ENCODE measurements at regions not wholly inside any gene's neighbourhood (a gene's known extent, or its start where the extent isn't known, plus 50 kb on each side); places are given as distances from the start of the nearest gene placed in this dataset.

DNA sequence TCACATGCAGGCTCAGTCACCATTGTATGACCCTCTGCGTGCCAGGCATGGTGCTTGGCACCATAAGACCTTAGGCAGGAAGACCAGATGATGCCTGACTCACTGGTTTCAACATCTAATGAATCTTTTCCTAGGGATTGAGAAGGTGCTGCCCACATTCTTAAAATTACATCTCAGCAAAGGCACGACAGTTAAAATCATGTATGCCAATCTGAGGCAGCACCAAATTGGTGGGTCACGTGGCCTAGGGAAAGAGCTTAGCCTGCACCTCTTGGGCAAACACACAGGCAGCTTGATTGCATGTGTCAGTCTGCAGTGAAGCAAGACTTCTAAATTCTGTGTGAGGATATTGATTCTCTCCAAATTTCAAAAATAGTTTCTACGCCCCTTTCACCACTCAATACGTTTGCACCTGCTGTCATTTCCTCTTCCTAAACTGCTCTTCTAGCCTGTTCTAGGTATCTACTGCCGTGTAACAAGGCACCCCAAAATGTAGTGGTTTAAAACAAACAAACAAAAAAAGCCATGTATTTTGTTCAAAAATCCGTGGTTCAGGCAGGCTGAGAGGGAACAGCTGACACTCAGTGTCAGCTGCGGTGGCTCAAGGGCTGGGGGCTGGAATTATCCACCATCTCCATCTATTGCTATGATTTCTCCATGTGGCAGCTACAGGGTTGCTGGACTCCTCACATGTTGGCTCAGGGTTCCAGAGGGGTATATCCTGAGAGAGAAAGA lies 160.2 kb upstream of the FGGY start:
- no peak overlapping the region for H2AK5ac ChIP-seq (ENCODE audit: low read depth, low read length)
- H2AFZ ChIP-seq (ENCODE audit: low read length): no peak overlapping the region
- H2BK15ac ChIP-seq (ENCODE audit: low read length): no peak overlapping the region
- no peak overlapping the region for H3K18ac ChIP-seq (ENCODE audit: low read length)
- no peak overlapping the region for H3K4me2 ChIP-seq (ENCODE audit: insufficient read depth, low read length, poor library complexity, severe bottlenecking)
- H3K9ac ChIP-seq (ENCODE audit: low read depth, low read length, poor library complexity): no peak overlapping the region
- no peak overlapping the region for H4K8ac ChIP-seq (ENCODE audit: low read depth, low read length)
- no peak overlapping the region for H3K4me3 ChIP-seq (ENCODE audit: low read length in 2 of 2)
- WGBS, 2 donors (ENCODE audit: extremely low coverage in 2 of 2, insufficient read length in 2 of 2, insufficient replicate concordance in 1 of 2): no CpG with 5 or more reads among the region's 8 CpGs
- H3K36me3 ChIP-seq (replicated peaks in 1 of 2; ENCODE audit: control insufficient read depth in 2 of 2, insufficient read depth in 2 of 2, low read length in 2 of 2): no peaks in the 10 kb centered on the region
- no peak overlapping the region for H3K23ac ChIP-seq (ENCODE audit: low read depth, low read length, poor library complexity)
- H2BK12ac ChIP-seq (ENCODE audit: low read length): no peak overlapping the region
- H3K4ac ChIP-seq (ENCODE audit: low read length): no peak overlapping the region
- H3K4me1 ChIP-seq (ENCODE audit: control insufficient read depth in 2 of 2, insufficient read depth in 1 of 2, low read depth in 1 of 2, low read length in 2 of 2): peaks cover 3 to 7% of the 10 kb centered on the region in 2 donors
- H3K27me3 ChIP-seq (ENCODE audit: control insufficient read depth in 3 of 3, insufficient read depth in 3 of 3, low read depth in 1 of 3, low read length in 3 of 3): no peaks in the 10 kb centered on the region
- H4K91ac ChIP-seq (ENCODE audit: low read depth, low read length, poor library complexity): no peak overlapping the region
- H3K27ac ChIP-seq (replicated peaks; ENCODE audit: low read length): no peak overlapping the region
- no peak for DNase-seq (ENCODE audit: low spot score)
- no peaks in the 10 kb centered on the region for H3K9me3 ChIP-seq (replicated peaks in 1 of 2; ENCODE audit: control insufficient read depth in 2 of 2, insufficient read depth in 1 of 2, low read depth in 1 of 2, low read length in 2 of 2)
- no peaks in the 10 kb centered on the region for H3K79me1 ChIP-seq (ENCODE audit: low read depth, low read length)
- no peak overlapping the region for H2BK120ac ChIP-seq (ENCODE audit: low read depth, low read length)
- no peak overlapping the region for H2BK5ac ChIP-seq (ENCODE audit: low read length)
- H3K14ac ChIP-seq (ENCODE audit: low read length): no peak overlapping the region

DNA sequence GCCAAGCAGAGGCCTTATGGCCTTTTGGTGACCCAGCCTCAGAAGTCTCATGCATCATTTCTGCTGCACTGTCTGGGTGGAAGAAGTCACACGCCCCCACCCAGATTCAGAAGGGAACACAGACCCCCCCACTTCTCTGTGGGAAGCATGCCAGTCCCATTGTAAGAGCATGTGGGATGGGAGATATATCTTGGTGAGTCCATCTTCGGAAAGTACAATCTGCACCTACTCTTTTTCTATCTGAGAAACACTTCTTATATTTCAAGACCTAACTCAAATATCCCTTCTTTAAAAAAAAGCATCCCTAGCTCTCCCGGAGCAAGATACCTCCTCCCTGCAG lies 159.6 kb upstream of the FGGY start:
- Histone ChIP-seq H3K4me3 (ENCODE audit: low read length in 2 of 2) (no peak overlapping the region), H3K79me1 (ENCODE audit: low read depth, low read length) (no peaks in the 10 kb centered on the region), H2AFZ (ENCODE audit: low read length) (no peak overlapping the region), H2BK15ac (ENCODE audit: low read length) (no peak overlapping the region), H3K23ac (ENCODE audit: low read depth, low read length, poor library complexity) (no peak overlapping the region), H4K8ac (ENCODE audit: low read depth, low read length) (no peak overlapping the region), H3K4me1 (ENCODE audit: control insufficient read depth in 2 of 2, insufficient read depth in 1 of 2, low read depth in 1 of 2, low read length in 2 of 2) (peaks cover 2 to 3% of the 10 kb centered on the region in 2 donors), H3K4ac (ENCODE audit: low read length) (no peak overlapping the region), H3K18ac (ENCODE audit: low read length) (no peak overlapping the region), H3K27ac (replicated peaks; ENCODE audit: low read length) (no peak overlapping the region), H3K36me3 (replicated peaks in 1 of 2; ENCODE audit: control insufficient read depth in 2 of 2, insufficient read depth in 2 of 2, low read length in 2 of 2) (no peaks in the 10 kb centered on the region), H2BK5ac (ENCODE audit: low read length) (no peak overlapping the region), H2BK120ac (ENCODE audit: low read depth, low read length) (no peak overlapping the region), H3K9me3 (replicated peaks in 1 of 2; ENCODE audit: control insufficient read depth in 2 of 2, insufficient read depth in 1 of 2, low read depth in 1 of 2, low read length in 2 of 2) (no peaks in the 10 kb centered on the region), H2BK12ac (ENCODE audit: low read length) (no peak overlapping the region), H3K4me2 (ENCODE audit: insufficient read depth, low read length, poor library complexity, severe bottlenecking) (no peak overlapping the region), H4K91ac (ENCODE audit: low read depth, low read length, poor library complexity) (no peak overlapping the region), H3K27me3 (ENCODE audit: control insufficient read depth in 3 of 3, insufficient read depth in 3 of 3, low read depth in 1 of 3, low read length in 3 of 3) (no peaks in the 10 kb centered on the region), H3K9ac (ENCODE audit: low read depth, low read length, poor library complexity) (no peak overlapping the region), H2AK5ac (ENCODE audit: low read depth, low read length) (no peak overlapping the region), H3K14ac (ENCODE audit: low read length) (no peak overlapping the region)
- whole genome bisulfite sequencing, 2 donors (ENCODE audit: extremely low coverage in 2 of 2, insufficient read length in 2 of 2, insufficient replicate concordance in 1 of 2): no CpG with 5 or more reads among the region's 3 CpGs
- no peak for DNase-seq (ENCODE audit: low spot score)

DNA sequence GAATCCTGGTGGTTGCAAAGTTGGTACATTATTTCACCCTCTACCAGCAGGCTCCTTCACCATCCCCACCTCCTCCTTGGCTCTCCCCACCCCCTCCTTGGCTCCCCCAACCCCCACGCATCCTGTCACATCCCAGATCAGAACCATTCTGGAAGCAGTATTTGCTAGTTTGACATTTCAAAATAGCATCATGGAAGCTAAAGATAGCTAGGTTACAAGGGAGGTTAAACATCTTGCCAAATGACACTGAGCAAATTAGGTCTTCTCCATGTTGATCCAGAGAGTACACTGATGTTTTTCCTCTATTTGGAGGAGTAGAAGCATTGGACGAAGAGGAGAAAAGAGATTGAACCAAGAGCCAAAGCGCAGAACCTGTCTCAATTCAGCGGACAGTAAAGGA lies 158.9 kb upstream of the FGGY start:
- no peaks in the 10 kb centered on the region for H3K79me1 ChIP-seq (ENCODE audit: low read depth, low read length)
- no peak overlapping the region for H3K23ac ChIP-seq (ENCODE audit: low read depth, low read length, poor library complexity)
- peaks cover 0 to 5% of the 10 kb centered on the region in 2 donors for H3K4me1 ChIP-seq (ENCODE audit: control insufficient read depth in 2 of 2, insufficient read depth in 1 of 2, low read depth in 1 of 2, low read length in 2 of 2)
- H3K9me3 ChIP-seq (replicated peaks in 1 of 2; ENCODE audit: control insufficient read depth in 2 of 2, insufficient read depth in 1 of 2, low read depth in 1 of 2, low read length in 2 of 2): no peaks in the 10 kb centered on the region
- no peak overlapping the region for H2BK5ac ChIP-seq (ENCODE audit: low read length)
- H4K8ac ChIP-seq (ENCODE audit: low read depth, low read length): no peak overlapping the region
- H2AFZ ChIP-seq (ENCODE audit: low read length): peak overlapping the region; percentile 31
- DNase-seq (ENCODE audit: low spot score): no peak
- H3K4ac ChIP-seq (ENCODE audit: low read length): no peak overlapping the region
- no peak overlapping the region for H3K14ac ChIP-seq (ENCODE audit: low read length)
- H3K4me2 ChIP-seq (ENCODE audit: insufficient read depth, low read length, poor library complexity, severe bottlenecking): no peak overlapping the region
- H4K91ac ChIP-seq (ENCODE audit: low read depth, low read length, poor library complexity): no peak overlapping the region
- H2BK120ac ChIP-seq (ENCODE audit: low read depth, low read length): no peak overlapping the region
- WGBS, 2 donors (ENCODE audit: extremely low coverage in 2 of 2, insufficient read length in 2 of 2, insufficient replicate concordance in 1 of 2): no CpG with 5 or more reads among the region's 4 CpGs
- no peak overlapping the region for H2BK12ac ChIP-seq (ENCODE audit: low read length)
- no peaks in the 10 kb centered on the region for H3K27me3 ChIP-seq (ENCODE audit: control insufficient read depth in 3 of 3, insufficient read depth in 3 of 3, low read depth in 1 of 3, low read length in 3 of 3)
- H2BK15ac ChIP-seq (ENCODE audit: low read length): no peak overlapping the region
- H3K27ac ChIP-seq (replicated peaks; ENCODE audit: low read length): no peak overlapping the region
- no peak overlapping the region for H3K9ac ChIP-seq (ENCODE audit: low read depth, low read length, poor library complexity)
- no peak overlapping the region for H2AK5ac ChIP-seq (ENCODE audit: low read depth, low read length)
- H3K18ac ChIP-seq (ENCODE audit: low read length): no peak overlapping the region
- no peaks in the 10 kb centered on the region for H3K36me3 ChIP-seq (replicated peaks in 1 of 2; ENCODE audit: control insufficient read depth in 2 of 2, insufficient read depth in 2 of 2, low read length in 2 of 2)
- H3K4me3 ChIP-seq (ENCODE audit: low read length in 2 of 2): no peak overlapping the region

DNA sequence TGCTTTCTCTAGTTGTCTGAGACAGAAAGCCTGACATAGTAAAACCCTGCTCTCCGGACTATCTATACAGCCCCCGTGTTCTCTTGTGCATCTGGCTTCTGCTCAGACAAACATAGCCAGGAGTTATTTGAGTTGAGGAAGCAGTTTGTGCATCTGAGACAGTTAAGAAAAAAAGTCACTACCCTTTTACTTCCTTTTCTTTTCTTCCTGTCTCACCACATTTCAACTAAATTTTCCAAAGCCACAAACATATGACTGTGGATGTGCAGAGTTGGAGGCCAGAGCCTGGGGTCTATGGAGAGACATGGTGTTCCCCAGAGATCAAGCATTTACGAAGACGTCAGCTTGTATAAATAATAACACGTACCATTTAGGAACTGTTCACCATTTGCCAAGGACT lies 158.5 kb upstream of the FGGY start:
- Histone ChIP-seq H4K8ac (ENCODE audit: low read depth, low read length) (no peak overlapping the region), H3K27ac (replicated peaks; ENCODE audit: low read length) (no peak overlapping the region), H2AFZ (ENCODE audit: low read length) (peak overlapping the region; percentile 31), H3K14ac (ENCODE audit: low read length) (no peak overlapping the region), H3K4ac (ENCODE audit: low read length) (no peak overlapping the region), H3K36me3 (replicated peaks in 1 of 2; ENCODE audit: control insufficient read depth in 2 of 2, insufficient read depth in 2 of 2, low read length in 2 of 2) (no peaks in the 10 kb centered on the region), H2BK5ac (ENCODE audit: low read length) (no peak overlapping the region), H2BK120ac (ENCODE audit: low read depth, low read length) (no peak overlapping the region), H2BK12ac (ENCODE audit: low read length) (no peak overlapping the region), H3K18ac (ENCODE audit: low read length) (no peak overlapping the region), H3K4me2 (ENCODE audit: insufficient read depth, low read length, poor library complexity, severe bottlenecking) (no peak overlapping the region), H3K79me1 (ENCODE audit: low read depth, low read length) (no peaks in the 10 kb centered on the region), H3K9me3 (replicated peaks in 1 of 2; ENCODE audit: control insufficient read depth in 2 of 2, insufficient read depth in 1 of 2, low read depth in 1 of 2, low read length in 2 of 2) (no peaks in the 10 kb centered on the region), H4K91ac (ENCODE audit: low read depth, low read length, poor library complexity) (no peak overlapping the region), H3K4me3 (ENCODE audit: low read length in 2 of 2) (no peak overlapping the region), H3K9ac (ENCODE audit: low read depth, low read length, poor library complexity) (no peak overlapping the region), H2BK15ac (ENCODE audit: low read length) (no peak overlapping the region), H2AK5ac (ENCODE audit: low read depth, low read length) (no peak overlapping the region), H3K4me1 (ENCODE audit: control insufficient read depth in 2 of 2, insufficient read depth in 1 of 2, low read depth in 1 of 2, low read length in 2 of 2) (peaks cover 0 to 6% of the 10 kb centered on the region in 2 donors), H3K27me3 (ENCODE audit: control insufficient read depth in 3 of 3, insufficient read depth in 3 of 3, low read depth in 1 of 3, low read length in 3 of 3) (no peaks in the 10 kb centered on the region), H3K23ac (ENCODE audit: low read depth, low read length, poor library complexity) (no peak overlapping the region)
- no CpG with 5 or more reads among the region's 5 CpGs for WGBS, 2 donors (ENCODE audit: extremely low coverage in 2 of 2, insufficient read length in 2 of 2, insufficient replicate concordance in 1 of 2)
- no peak for DNase-seq (ENCODE audit: low spot score)
